Tibial nerve (tissue), 4 donors: ENCODE measurements at regions not wholly inside any gene's neighbourhood (a gene's known extent, or its start where the extent isn't known, plus 50 kb on each side); places are given as distances from the start of the nearest gene placed in this dataset.

Experiments used
- CTCF ChIP-seq, 5 experiments: fragments of 200-600 bp in 3 of 5; fragments of 450-650 bp in 2 of 5; sonication (generic) in 3 of 5; IDR thresholded peaks; one replicate each; pipeline ENCODE4 v1.5.1; 2016 to 2019; ENCODE audit warnings: antibody characterized with exemption in 5 of 5, mild to moderate bottlenecking in 3 of 5, moderate library complexity in 2 of 5
- EP300 ChIP-seq, 2 donors: sonication (generic); formaldehyde crosslinking; IDR thresholded peaks; one replicate each; pipeline ENCODE4 v1.6.1; 2017; ENCODE audit warnings: antibody characterized with exemption in 2 of 2, mild to moderate bottlenecking in 1 of 2

GRCh38 chr10:71103961-71104360 is 108.4 kb upstream of the UNC5B start:
- TF ChIP-seq CTCF (IDR thresholded peaks at IDR 0.05): no peak
- TF ChIP-seq EP300 (IDR thresholded peaks at IDR 0.05): no peak
